ENCODE measurements at regions not wholly inside any gene's neighbourhood (a gene's known extent, or its start where the extent isn't known, plus 50 kb on each side); places are given as distances from the start of the nearest gene placed in this dataset.

DNA sequence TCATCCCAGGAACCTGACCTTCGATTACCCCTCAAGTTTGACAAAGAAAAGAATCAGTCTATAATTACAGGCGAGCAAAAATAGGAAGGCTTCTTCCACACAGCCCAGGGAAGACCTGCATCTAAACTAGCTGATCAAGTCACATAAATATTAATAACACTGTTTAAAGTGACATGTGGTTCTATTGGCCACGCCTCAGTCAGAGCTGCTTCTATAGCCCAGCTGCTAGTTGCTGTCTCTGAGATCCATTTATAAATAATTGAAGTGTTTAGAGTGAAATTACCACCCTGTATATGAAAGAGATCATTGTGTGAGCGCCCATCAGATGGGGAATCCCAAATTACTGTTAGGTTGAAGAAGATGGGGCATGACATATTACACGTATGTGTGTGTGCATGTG lies 426.0 kb downstream of the CDH2 start:
- Histone ChIP-seq H3K4me1 (ENCODE audit: control insufficient read depth in 1 of 2, insufficient read depth in 2 of 2, low read length in 2 of 2) (no peaks in the 10 kb centered on the region), H3K9me2 (ENCODE audit: insufficient read depth) (no peaks in the 10 kb centered on the region), H2AFZ (ENCODE audit: low read depth, low read length, poor library complexity, severe bottlenecking) (no peak overlapping the region), H3K27ac (ENCODE audit: low read depth, low read length) (no peak overlapping the region), H3K27me3 (ENCODE audit: insufficient read depth, low read length) (no peaks in the 10 kb centered on the region), H3K9ac (ENCODE audit: low read length) (no peak overlapping the region), H3K4me3 (replicated peaks in 1 of 2; ENCODE audit: low read depth in 1 of 2, low read length in 2 of 2) (no peak overlapping the region), H3K4me2 (ENCODE audit: low read length) (no peak overlapping the region), H3K79me2 (ENCODE audit: insufficient read depth, low read length) (no peaks in the 10 kb centered on the region), H4K20me1 (ENCODE audit: insufficient read depth) (no peaks in the 10 kb centered on the region), H3K9me3 (ENCODE audit: control insufficient read depth in 1 of 2, insufficient read depth in 1 of 2, low read depth in 1 of 2, low read length in 2 of 2) (no peaks in the 10 kb centered on the region), H3K36me3 (ENCODE audit: control insufficient read depth in 1 of 2, insufficient read depth in 2 of 2, low read length in 2 of 2) (no peaks in the 10 kb centered on the region)
- ChIA-PET RAD21 (ENCODE audit: low non-redundant PET in 1 of 2, low total read pairs in 2 of 2, uncharacterized antibody in 2 of 2, unreplicated experiment in 2 of 2) (no interaction called here), CTCF (interaction anchor here (0.9 to 2.5 kb wide), 5 partner anchors 11 to 150 kb away, joined by 3 to 26 read pairs (median 10); no protein-coding TSS in a partner anchor), POLR2A (no interaction called here)
- no TSS peak for BruUV-seq (replicated peaks)
- ATAC-seq (no peak), DNase-seq (ENCODE audit: low read depth, low spot score) (no peak)
- intact Hi-C loops (cut with micrococcal nuclease): no loop called here
- TF ChIP-seq RAD21 (IDR thresholded peaks at IDR 0.05; ENCODE audit: low read depth) (no peak), FOSL1 (IDR thresholded peaks at IDR 0.05; ENCODE audit: low read depth) (no peak), SIN3A (IDR thresholded peaks at IDR 0.05; ENCODE audit: low read depth) (no peak)

DNA sequence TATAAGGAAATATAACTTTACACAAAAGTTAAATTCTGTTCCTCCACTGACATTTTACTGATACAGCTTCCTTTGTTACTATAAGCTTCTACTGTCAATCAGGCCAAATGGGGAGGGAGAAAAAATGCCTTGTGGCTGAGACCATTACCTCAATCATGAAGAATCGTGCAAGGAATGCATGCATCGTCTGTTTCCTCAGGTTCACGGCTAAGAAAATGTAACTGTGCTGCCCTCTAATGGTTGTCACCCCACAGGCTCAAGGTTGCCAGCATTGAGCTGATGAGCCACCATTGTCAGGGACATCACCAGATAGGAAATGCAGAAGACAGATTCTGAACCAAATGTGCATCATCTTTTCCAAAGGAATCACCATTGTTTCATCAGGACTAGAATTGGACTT lies 426.9 kb downstream of the CDH2 start:
- CTCF ChIA-PET: interaction anchor here (0.5 to 2.5 kb wide), 12 partner anchors 12 to 732 kb away, joined by 3 to 26 read pairs (median 4); no protein-coding TSS in a partner anchor
- H3K36me3 ChIP-seq (ENCODE audit: control insufficient read depth in 1 of 2, insufficient read depth in 2 of 2, low read length in 2 of 2): no peaks in the 10 kb centered on the region
- H3K79me2 ChIP-seq (ENCODE audit: insufficient read depth, low read length): no peaks in the 10 kb centered on the region
- intact Hi-C loops (cut with micrococcal nuclease): no loop called here
- RAD21 ChIA-PET (ENCODE audit: low non-redundant PET in 1 of 2, low total read pairs in 2 of 2, uncharacterized antibody in 2 of 2, unreplicated experiment in 2 of 2): interaction anchor here in 1 of 2 experiments (1.5 kb wide), 1 partner anchor 145 kb away, joined by 3 read pairs; no protein-coding TSS in a partner anchor
- H3K9me3 ChIP-seq (ENCODE audit: control insufficient read depth in 1 of 2, insufficient read depth in 1 of 2, low read depth in 1 of 2, low read length in 2 of 2): no peaks in the 10 kb centered on the region
- H3K27ac ChIP-seq (ENCODE audit: low read depth, low read length): no peak overlapping the region
- H3K9me2 ChIP-seq (ENCODE audit: insufficient read depth): no peaks in the 10 kb centered on the region
- H3K4me1 ChIP-seq (ENCODE audit: control insufficient read depth in 1 of 2, insufficient read depth in 2 of 2, low read length in 2 of 2): no peaks in the 10 kb centered on the region
- no peaks in the 10 kb centered on the region for H3K27me3 ChIP-seq (ENCODE audit: insufficient read depth, low read length)
- TF ChIP-seq ZFX (IDR thresholded peaks at IDR 0.05): no peak
- TF ChIP-seq, protein P1, sequence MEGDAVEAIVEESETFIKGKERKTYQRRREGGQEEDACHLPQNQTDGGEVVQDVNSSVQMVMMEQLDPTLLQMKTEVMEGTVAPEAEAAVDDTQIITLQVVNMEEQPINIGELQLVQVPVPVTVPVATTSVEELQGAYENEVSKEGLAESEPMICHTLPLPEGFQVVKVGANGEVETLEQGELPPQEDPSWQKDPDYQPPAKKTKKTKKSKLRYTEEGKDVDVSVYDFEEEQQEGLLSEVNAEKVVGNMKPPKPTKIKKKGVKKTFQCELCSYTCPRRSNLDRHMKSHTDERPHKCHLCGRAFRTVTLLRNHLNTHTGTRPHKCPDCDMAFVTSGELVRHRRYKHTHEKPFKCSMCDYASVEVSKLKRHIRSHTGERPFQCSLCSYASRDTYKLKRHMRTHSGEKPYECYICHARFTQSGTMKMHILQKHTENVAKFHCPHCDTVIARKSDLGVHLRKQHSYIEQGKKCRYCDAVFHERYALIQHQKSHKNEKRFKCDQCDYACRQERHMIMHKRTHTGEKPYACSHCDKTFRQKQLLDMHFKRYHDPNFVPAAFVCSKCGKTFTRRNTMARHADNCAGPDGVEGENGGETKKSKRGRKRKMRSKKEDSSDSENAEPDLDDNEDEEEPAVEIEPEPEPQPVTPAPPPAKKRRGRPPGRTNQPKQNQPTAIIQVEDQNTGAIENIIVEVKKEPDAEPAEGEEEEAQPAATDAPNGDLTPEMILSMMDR (IDR thresholded peaks at IDR 0.05 in 2 of 3, conservative IDR thresholded peaks at IDR 0.05 in 1 of 3; ENCODE audit: borderline replicate concordance in 1 of 3, insufficient read depth in 1 of 3, low read depth in 2 of 3, low read length in 2 of 3): peak; percentile 26 to 59 (median 56); a peak in 4 of 6 replicates
- peak; percentile 54 for TF ChIP-seq RAD21 (IDR thresholded peaks at IDR 0.05; ENCODE audit: low read depth)
- no peak for TF ChIP-seq ELF1 (IDR thresholded peaks at IDR 0.05; ENCODE audit: borderline replicate concordance, low read depth)
- DNase-seq (ENCODE audit: low read depth, low spot score) (peak; percentile 19), ATAC-seq (peak; percentile 70)
- no peak overlapping the region for H2AFZ ChIP-seq (ENCODE audit: low read depth, low read length, poor library complexity, severe bottlenecking)
- no peak overlapping the region for H3K4me2 ChIP-seq (ENCODE audit: low read length)
- no peak overlapping the region for H3K4me3 ChIP-seq (replicated peaks in 1 of 2; ENCODE audit: low read depth in 1 of 2, low read length in 2 of 2)
- POLR2A ChIA-PET: interaction anchor here (0.7 kb wide), 1 partner anchor 150 kb away, joined by 3 read pairs; no protein-coding TSS in a partner anchor
- BruUV-seq (replicated peaks): no TSS peak
- H3K9ac ChIP-seq (ENCODE audit: low read length): no peak overlapping the region
- no peaks in the 10 kb centered on the region for H4K20me1 ChIP-seq (ENCODE audit: insufficient read depth)

Measured in HCT116 (cell line).